Gastrocnemius medialis (tissue), 4 donors: ENCODE measurements at regions not wholly inside any gene's neighbourhood (a gene's known extent, or its start where the extent isn't known, plus 50 kb on each side); places are given as distances from the start of the nearest gene placed in this dataset.

Experiments used
- CTCF ChIP-seq, 5 experiments: fragments of 450-650 bp in 3 of 5; fragments of 200-600 bp in 2 of 5; sonication (generic) in 2 of 5; IDR thresholded peaks in 4 of 5; conservative IDR thresholded peaks in 1 of 5; 1 replicate in 4 of 5; 2 replicates in 1 of 5; pipeline ENCODE4 v1.5.1; 2016 to 2019; ENCODE audit warnings: antibody characterized with exemption in 5 of 5, mild to moderate bottlenecking in 3 of 5, moderate library complexity in 3 of 5
- POLR2A ChIP-seq, 2 donors: fragments of 450-650 bp; IDR thresholded peaks; one replicate each; pipeline ENCODE4 v1.6.1; 2017; ENCODE audit warnings: antibody characterized with exemption in 2 of 2, mild to moderate bottlenecking in 2 of 2, moderate library complexity in 2 of 2

- no peak for TF ChIP-seq POLR2A (IDR thresholded peaks at IDR 0.05)
- no peak for TF ChIP-seq CTCF (IDR thresholded peaks at IDR 0.05 in 4 of 5, conservative IDR thresholded peaks at IDR 0.05 in 1 of 5)
Measured at GRCh38 chr7:52026140-52026539, 709.5 kb upstream of the COBL start.
